Activated naive CD8-positive, alpha-beta T cell treated with anti-CD3 and anti-CD28 coated beads, Interleukin-2, amount 50 U/mL, for 24 hours (primary cell): ENCODE measurements at regions not wholly inside any gene's neighbourhood (a gene's known extent, or its start where the extent isn't known, plus 50 kb on each side); places are given as distances from the start of the nearest gene placed in this dataset.

Experiments
- ATAC-seq: fragments of 150-1000 bp; cut with Tn5 transposase; one replicate; pipeline ENCODE4 v1.10.0; 2021
- DNase-seq: peaks from one replicate; pipeline ENCODE4 v3.0.0; 2021
- H3K27ac Mint-ChIP-seq: one replicate; pipeline ENCODE4 v1.8.0; 2021; ENCODE audit warnings: mild to moderate bottlenecking, mixed read lengths
- H3K27me3 Mint-ChIP-seq: one replicate; pipeline ENCODE4 v1.8.0; 2021; ENCODE audit warnings: mixed read lengths
- H3K36me3 Mint-ChIP-seq: one replicate; pipeline ENCODE4 v1.8.0; 2021; ENCODE audit warnings: low read depth, mixed read lengths
- H3K4me1 Mint-ChIP-seq: one replicate; pipeline ENCODE4 v1.8.0; 2021; ENCODE audit warnings: mixed read lengths
- H3K4me3 Mint-ChIP-seq: one replicate; pipeline ENCODE4 v1.8.0; 2021; ENCODE audit warnings: mild to moderate bottlenecking, moderate library complexity, mixed read lengths
- H3K9me3 Mint-ChIP-seq: one replicate; pipeline ENCODE4 v1.8.0; 2021; ENCODE audit warnings: mixed read lengths

DNA sequence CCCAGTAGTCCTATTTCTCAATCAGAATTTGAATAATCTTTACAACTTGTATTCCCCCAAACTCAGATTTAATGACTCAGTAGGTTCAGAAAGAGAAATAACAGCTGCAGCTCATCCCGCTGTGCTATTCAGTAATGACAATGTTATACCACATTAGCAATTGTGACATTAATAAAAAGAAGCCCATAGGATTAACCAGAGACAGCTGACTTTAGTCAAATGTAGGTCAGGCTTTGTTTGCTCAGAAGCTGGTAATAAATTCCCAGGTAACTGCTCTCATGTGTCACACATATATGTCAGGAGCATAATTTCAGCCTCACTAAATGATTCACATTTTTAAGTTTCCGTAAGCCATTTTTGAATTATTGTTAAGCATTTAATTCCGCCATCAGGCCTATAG is 222.0 kb upstream of the UBE2E2 start:
- Mint-ChIP-seq H3K36me3 (no peaks in the 10 kb centered on the region), H3K27ac (no peak overlapping the region), H3K9me3 (no peaks in the 10 kb centered on the region), H3K27me3 (no peaks in the 10 kb centered on the region), H3K4me1 (no peaks in the 10 kb centered on the region), H3K4me3 (no peak overlapping the region)
- ATAC-seq (no peak), DNase-seq (no peak)

DNA sequence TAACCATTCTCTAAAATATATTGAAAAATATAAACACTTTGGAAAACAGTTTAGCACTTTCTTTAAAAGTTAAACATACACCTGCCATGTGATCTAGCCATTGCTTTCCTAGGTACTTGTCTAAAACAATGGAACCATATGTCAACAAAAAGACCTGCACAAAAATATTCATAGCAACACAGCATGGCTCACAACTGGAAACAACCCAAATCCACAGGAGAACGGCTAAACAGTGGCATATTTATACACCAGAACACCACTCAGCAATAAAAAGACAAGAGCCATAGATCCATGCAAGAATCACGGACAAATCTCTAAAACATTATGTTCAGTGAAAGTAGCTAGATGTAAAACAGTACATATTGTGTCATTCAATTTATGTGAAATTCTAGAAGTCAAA is 221.3 kb upstream of the UBE2E2 start:
- ATAC-seq (no peak), DNase-seq (no peak)
- Mint-ChIP-seq H3K4me3 (no peak overlapping the region), H3K27ac (no peak overlapping the region), H3K4me1 (no peaks in the 10 kb centered on the region), H3K27me3 (no peaks in the 10 kb centered on the region), H3K36me3 (no peaks in the 10 kb centered on the region), H3K9me3 (no peaks in the 10 kb centered on the region)

DNA sequence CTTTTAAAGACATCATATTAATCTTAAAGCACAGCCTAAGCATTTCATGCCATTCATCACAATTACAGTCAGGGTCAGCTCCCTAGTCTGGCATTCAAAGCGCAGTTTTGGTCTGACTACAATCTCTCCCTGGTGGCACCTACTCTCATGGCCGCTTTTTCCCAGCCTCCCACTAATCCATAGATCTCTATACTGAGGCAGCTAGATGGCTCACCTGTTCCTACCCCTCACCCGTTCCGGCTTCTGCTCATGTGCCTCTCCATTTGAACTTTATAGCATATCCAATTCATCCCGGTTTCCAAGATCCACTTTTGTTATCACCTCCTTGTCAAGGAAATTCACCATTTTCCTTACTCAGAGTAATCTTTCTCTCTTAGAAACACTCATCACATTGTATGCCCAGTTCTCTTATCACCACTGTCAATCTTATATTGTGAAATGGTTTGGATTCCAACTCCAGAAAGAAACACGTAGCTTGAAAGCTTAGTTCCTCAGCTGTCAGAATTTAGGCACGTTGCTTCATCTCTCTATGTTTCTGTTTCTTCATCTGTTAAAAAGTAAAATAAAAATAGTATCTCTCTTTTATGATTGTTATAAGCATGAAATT is 220.0 kb upstream of the UBE2E2 start:
- H3K9me3 Mint-ChIP-seq = no peaks in the 10 kb centered on the region
- H3K27me3 Mint-ChIP-seq = no peaks in the 10 kb centered on the region
- H3K4me3 Mint-ChIP-seq = no peak overlapping the region
- H3K4me1 Mint-ChIP-seq = no peaks in the 10 kb centered on the region
- ATAC-seq (no peak), DNase-seq (no peak)
- no peaks in the 10 kb centered on the region for H3K36me3 Mint-ChIP-seq
- H3K27ac Mint-ChIP-seq = no peak overlapping the region

DNA sequence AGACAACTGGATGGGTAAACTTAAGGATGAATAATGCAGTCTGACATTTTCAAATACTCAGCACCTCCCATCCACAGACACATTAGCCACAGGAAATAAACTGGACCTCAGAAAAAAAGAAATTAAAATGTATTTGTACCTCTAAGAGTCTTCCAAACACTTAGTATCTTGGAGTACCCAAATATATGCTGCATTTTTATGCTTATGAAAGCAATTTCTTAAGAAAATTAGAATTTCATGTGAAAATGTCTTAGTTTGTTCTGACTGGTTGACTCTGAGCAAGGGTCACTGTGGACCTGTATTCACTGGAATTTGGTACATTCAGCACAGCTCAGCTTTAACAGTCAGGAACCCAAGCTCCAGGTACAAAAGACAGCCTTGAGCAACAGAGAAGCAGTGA is 216.2 kb upstream of the UBE2E2 start:
- Mint-ChIP-seq H3K9me3 (no peaks in the 10 kb centered on the region), H3K4me3 (no peak overlapping the region), H3K4me1 (no peaks in the 10 kb centered on the region), H3K27me3 (no peaks in the 10 kb centered on the region), H3K36me3 (no peaks in the 10 kb centered on the region), H3K27ac (no peak overlapping the region)
- no peak for ATAC-seq
- DNase-seq = no peak

DNA sequence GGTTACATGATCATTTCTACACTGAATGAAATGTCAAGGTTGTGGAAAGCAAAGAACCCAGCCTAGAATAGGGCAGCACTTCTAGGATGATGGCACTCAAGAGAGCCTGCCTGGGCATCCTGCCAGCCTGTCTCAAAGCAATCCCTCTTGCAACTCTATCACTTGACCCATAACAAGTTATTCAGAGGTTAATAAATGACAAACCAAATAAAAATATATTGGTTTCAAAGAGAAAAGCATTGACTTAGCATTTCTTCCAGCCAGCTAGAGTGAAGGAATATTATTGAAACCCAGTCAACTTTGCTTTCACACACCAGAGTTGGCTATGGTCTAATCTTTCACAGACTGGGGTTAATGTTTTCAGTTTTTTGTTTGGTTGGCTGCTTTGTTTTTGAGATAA is 214.6 kb upstream of the UBE2E2 start:
- Mint-ChIP-seq H3K4me3 (no peak overlapping the region), H3K4me1 (no peaks in the 10 kb centered on the region), H3K9me3 (no peaks in the 10 kb centered on the region)

DNA sequence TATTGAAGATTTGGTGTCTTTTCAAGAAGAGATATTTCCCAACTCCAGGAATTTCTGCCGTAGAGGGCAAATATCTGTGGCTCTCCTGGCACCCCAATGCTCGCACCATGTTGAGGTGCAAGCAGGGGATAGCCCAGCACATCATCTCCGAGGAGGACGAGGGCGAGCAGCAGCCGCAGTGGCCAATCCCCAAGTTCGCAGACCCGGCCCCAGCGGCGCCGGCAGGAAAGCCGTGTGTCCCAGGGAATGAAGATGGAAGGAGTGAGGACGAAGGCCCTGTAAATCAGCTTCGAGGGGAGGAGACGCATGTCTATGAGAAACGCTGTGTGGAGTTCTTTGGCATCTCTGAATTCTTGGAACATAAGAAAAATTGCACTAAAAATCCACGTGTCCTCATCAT is 213.4 kb upstream of the UBE2E2 start:
- no peak for ATAC-seq
- Mint-ChIP-seq H3K4me1 (no peaks in the 10 kb centered on the region), H3K9me3 (no peaks in the 10 kb centered on the region), H3K36me3 (no peaks in the 10 kb centered on the region), H3K27ac (no peak overlapping the region), H3K4me3 (no peak overlapping the region), H3K27me3 (no peaks in the 10 kb centered on the region)
- no peak for DNase-seq

More for the DNA sequence above, 214.6 kb upstream of the UBE2E2 start:
- H3K27me3 Mint-ChIP-seq = no peaks in the 10 kb centered on the region
- no peak overlapping the region for H3K27ac Mint-ChIP-seq
- H3K36me3 Mint-ChIP-seq = no peaks in the 10 kb centered on the region
- no peak for DNase-seq
- ATAC-seq = no peak

DNA sequence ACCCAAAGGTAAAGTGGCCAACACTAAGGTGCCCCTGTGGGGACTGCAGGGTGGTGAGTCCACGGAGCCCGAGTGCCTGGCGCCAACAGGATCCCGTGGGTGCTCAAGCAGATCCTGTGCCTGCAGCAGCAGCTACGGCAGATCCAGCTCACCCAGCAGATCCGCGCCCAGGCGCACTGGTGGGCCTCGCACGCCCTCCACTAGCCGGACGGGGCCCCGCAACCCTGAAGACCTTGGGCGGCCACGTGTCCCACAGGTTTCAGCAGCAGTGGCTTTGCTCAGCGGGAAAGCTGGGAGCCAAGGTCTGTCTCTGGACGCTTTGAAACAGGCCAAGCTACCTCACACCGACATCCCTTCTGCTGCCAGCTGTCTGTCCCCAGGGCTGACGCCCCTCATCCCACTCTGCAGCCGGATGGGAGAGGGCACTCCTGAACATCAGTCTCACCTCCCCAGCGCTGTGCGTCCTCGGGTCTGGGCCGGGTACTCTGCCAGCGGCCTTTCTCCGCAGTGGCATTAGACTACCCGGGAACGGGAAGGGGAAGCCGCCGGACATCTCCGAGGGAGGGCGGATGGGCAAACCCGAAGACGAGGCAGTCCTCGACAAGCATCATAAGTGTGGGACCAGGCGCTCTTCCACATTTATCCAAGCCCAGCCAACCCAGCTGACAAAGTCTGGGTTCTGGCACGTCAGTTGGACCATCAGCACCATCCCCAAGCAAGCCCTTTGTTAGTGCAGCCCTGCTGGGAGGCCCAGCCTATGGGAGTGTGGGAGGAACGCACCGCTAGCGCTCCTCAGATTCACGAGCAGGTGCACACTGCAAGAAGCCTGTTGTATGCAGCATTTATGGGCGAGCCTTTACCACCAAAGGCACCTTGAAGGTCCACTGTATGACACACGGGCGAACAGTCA is 212.6 kb upstream of the UBE2E2 start:
- Mint-ChIP-seq H3K4me1 (no peaks in the 10 kb centered on the region), H3K36me3 (no peaks in the 10 kb centered on the region), H3K4me3 (no peak overlapping the region), H3K27ac (no peak overlapping the region), H3K9me3 (no peaks in the 10 kb centered on the region), H3K27me3 (no peaks in the 10 kb centered on the region)
- no peak for DNase-seq
- ATAC-seq = no peak

DNA sequence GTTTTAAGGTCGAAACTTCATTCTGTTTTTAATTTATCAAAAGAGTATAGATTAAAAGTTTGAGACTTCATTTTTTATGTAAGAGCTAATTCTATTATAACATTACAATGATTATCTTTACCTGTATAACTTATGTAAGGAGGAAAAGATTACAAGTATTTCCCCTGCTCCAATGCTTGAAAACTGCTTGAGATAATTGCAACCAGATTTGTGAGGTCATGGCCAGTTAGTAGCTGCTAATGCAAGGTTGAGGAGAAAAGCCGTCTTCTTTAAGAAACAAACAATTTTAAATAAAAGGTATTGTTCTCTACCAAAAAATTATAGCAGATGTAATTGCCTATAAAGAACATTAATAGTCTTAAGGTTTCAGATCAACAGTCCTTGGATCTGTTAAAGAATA is 208.3 kb upstream of the UBE2E2 start:
- Mint-ChIP-seq H3K4me1 (no peaks in the 10 kb centered on the region), H3K4me3 (no peak overlapping the region), H3K9me3 (no peaks in the 10 kb centered on the region), H3K36me3 (no peaks in the 10 kb centered on the region), H3K27me3 (no peaks in the 10 kb centered on the region), H3K27ac (no peak overlapping the region)
- DNase-seq (no peak), ATAC-seq (no peak)

DNA sequence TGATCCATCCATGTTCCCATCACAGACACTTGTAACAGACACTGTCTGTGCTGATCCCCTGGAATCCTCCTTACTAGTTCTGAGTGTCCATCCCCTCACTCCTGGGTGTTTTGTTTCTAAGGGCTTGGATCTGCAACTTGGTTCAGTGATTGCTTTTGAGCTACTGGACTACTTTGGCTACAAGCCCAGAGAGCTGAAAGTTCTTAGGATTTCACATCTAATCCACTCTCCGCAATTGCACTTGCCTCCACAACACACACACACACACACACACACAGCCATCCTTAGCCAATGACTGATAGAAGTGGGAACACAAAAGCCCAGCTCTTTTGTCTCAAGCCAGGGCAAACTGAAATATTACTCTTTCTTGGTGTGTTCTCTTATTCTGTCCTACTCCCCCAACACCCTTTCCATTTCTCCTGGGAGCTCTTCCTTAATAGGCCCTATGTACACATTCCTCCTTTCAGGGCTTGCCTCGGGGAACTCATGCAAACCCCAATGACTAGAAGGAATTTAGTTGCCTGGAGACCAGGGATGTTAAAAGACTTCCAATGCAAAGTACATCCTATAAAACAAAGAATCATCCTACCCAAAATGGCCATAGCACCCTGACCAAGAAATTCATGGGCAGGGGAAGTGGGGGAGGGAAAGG is 206.1 kb upstream of the UBE2E2 start:
- no peaks in the 10 kb centered on the region for H3K36me3 Mint-ChIP-seq
- H3K27me3 Mint-ChIP-seq = no peaks in the 10 kb centered on the region
- no peak overlapping the region for H3K27ac Mint-ChIP-seq
- H3K4me1 Mint-ChIP-seq = no peaks in the 10 kb centered on the region
- DNase-seq (no peak), ATAC-seq (no peak)
- H3K9me3 Mint-ChIP-seq = no peaks in the 10 kb centered on the region
- no peak overlapping the region for H3K4me3 Mint-ChIP-seq

DNA sequence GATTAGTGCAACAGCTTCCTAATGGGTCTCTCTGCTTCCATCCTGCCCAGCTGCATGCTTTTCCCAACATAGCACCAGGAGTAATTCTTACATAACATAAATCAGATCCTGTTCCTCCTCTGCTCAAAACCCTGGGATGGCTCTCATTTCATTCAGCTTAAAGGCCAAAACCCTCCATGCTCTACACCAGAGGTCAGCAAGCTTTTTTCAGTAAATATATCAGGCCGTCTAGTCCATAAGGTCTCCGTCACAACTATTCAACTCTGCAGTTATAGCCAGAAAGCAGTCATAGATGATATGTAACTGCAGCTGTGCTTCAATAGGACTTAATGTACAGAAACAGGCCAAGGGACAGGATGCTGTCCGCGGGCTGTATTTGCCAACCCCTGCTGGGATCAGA is 202.8 kb upstream of the UBE2E2 start:
- ATAC-seq (no peak), DNase-seq (no peak)
- Mint-ChIP-seq H3K36me3 (no peaks in the 10 kb centered on the region), H3K4me1 (no peaks in the 10 kb centered on the region), H3K9me3 (no peaks in the 10 kb centered on the region), H3K27me3 (no peaks in the 10 kb centered on the region), H3K4me3 (no peak overlapping the region), H3K27ac (no peak overlapping the region)

DNA sequence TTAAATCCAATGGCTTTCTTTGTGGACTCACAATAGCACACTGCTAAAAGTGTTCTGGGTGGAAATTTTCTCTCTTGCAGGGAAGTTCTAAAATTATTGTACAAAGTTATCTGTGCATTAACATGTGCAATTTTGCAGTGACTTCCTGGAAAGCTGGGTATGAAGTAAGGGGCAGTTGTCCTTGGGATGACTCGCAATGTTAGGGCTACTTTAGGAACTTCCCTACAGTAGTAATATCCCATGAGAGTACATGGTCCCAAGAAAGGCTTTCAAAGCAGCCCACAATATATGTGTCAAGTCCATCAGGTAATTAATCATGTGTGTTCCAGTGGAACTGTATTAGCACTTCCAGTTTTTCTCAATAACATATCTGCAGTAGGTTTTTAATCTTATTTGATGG is 201.0 kb upstream of the UBE2E2 start:
- Mint-ChIP-seq H3K27ac (no peak overlapping the region), H3K36me3 (no peaks in the 10 kb centered on the region), H3K27me3 (no peaks in the 10 kb centered on the region), H3K4me1 (no peaks in the 10 kb centered on the region), H3K4me3 (no peak overlapping the region), H3K9me3 (no peaks in the 10 kb centered on the region)
- DNase-seq (no peak), ATAC-seq (no peak)

DNA sequence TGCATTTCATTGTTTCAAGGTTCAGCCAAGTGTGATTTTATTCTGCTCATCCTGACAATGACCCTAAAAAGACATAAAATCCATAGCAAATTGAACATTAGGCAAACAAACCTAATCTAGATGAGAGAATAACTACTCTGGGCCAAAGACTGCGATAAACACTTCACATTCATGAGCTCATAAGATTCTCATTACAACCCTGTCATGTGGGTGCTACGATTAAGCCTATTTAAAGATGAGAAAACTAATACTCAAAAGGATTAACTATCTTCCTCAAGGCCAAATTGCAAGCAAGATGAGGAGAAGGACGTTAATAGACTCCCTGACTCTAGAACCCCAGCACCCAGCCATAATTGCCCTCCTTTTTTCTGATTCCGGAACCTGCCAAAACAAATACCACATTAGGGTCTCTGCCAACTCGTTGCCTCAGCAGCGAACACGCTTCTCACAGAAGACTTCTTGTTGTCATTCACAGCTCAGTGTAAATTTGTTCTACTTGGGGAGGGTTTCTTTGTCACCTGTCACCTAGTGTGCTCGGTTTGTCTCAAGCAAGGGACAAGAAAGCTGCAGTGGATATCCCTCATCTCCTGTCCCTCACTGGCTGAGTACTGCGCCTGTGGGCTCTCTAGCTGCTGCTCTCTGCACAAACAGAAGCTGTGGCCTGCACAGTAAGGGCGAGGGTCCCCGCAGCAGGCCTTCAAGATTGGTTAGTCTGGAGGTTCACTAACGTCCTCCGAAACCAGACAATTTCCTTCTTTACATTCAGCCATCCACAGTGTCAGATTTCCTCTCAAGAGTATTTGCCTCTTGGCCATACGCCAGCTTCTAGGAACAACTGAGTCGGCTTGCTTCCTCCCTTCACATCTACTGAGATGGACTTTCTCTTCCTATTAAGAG is 200.0 kb upstream of the UBE2E2 start:
- DNase-seq (no peak), ATAC-seq (no peak)
- Mint-ChIP-seq H3K9me3 (no peaks in the 10 kb centered on the region), H3K36me3 (no peaks in the 10 kb centered on the region), H3K4me3 (no peak overlapping the region), H3K27me3 (no peaks in the 10 kb centered on the region), H3K27ac (no peak overlapping the region), H3K4me1 (no peaks in the 10 kb centered on the region)

DNA sequence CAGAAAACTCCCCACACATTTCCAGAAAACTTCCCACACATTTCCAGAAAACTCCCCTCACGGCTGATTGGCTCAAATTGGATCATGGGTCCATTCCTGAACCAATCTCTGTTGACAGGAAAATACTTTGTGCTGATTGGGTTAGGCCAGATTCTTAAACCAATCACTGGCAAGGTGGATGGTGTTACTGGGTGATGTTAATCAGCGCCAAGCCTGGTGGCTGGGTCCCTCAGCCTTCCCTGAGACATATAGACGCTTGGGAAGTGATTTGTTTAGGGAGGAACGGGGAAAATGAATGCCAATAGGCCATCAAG is 199.4 kb upstream of the UBE2E2 start:
- Mint-ChIP-seq H3K27me3 (no peaks in the 10 kb centered on the region), H3K27ac (no peak overlapping the region), H3K9me3 (no peaks in the 10 kb centered on the region), H3K4me3 (no peak overlapping the region), H3K36me3 (no peaks in the 10 kb centered on the region), H3K4me1 (no peaks in the 10 kb centered on the region)
- ATAC-seq = no peak
- no peak for DNase-seq

DNA sequence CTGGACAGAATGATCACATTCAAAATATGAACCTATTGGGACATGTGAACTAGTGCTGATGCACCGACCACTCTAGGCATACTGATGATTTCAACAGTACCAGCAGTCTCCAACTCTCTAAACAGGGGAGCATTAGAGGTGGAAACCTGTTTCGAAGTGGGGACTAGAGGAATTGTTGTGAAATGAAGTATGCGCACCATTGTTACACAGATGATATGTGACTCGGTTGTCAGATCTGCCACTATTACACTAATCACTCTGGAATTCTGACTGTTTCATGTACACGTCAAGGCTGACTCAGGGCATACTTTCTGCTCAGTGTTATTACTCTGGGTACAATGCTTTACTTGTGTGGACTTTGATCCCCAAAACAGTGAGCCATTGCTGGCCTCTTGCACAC is 198.2 kb upstream of the UBE2E2 start:
- DNase-seq (no peak), ATAC-seq (no peak)
- Mint-ChIP-seq H3K36me3 (no peaks in the 10 kb centered on the region), H3K4me3 (no peak overlapping the region), H3K4me1 (no peaks in the 10 kb centered on the region), H3K27ac (no peak overlapping the region), H3K27me3 (peaks cover 1% of the 10 kb centered on the region), H3K9me3 (no peaks in the 10 kb centered on the region)
